HG02610 (cell line): ENCODE measurements at regions not wholly inside any gene's neighbourhood (a gene's known extent, or its start where the extent isn't known, plus 50 kb on each side); places are given as distances from the start of the nearest gene placed in this dataset.
"Not testable (repeated sequence)": the region's sequence is repeated elsewhere in the genome, so short reads cannot be mapped to it uniquely, and the experiment has no call there.

ENCODE experiments used
- ATAC-seq: cut with Tn5 transposase; IDR thresholded peaks from one replicate; pipeline ENCODE4 v1.9.1; 2021; ENCODE audit warnings: mild to moderate bottlenecking, moderate library complexity; ENCODE audit not compliant: unreplicated experiment

GRCh38 chr9:28413471-28413870 lies 840.2 kb upstream of the C9orf72 start:
- no peak for ATAC-seq

GRCh38 chr9:28423255-28423654 lies 850.0 kb upstream of the C9orf72 start:
- ATAC-seq = no peak

- ATAC-seq = no peak
Observed at GRCh38 chr9:28435456-28435855, 862.2 kb upstream of the C9orf72 start.

GRCh38 chr9:28439688-28440087 lies 866.4 kb upstream of the C9orf72 start:
- no peak for ATAC-seq

GRCh38 chr9:28443461-28443860 lies 870.2 kb upstream of the C9orf72 start:
- ATAC-seq = no peak

GRCh38 chr9:28444637-28445036 lies 871.4 kb upstream of the C9orf72 start:
- no peak for ATAC-seq

GRCh38 chr9:28445211-28445610 lies 871.9 kb upstream of the C9orf72 start:
- ATAC-seq = no peak

- no peak for ATAC-seq
Observed at GRCh38 chr9:28453918-28454317, 880.6 kb upstream of the C9orf72 start.

- no peak for ATAC-seq
Observed at GRCh38 chr9:28456861-28457260, 883.6 kb upstream of the C9orf72 start.

GRCh38 chr9:28464481-28465216 lies 891.4 kb upstream of the C9orf72 start:
- no peak for ATAC-seq

GRCh38 chr9:28471261-28471660 lies 898.0 kb upstream of the C9orf72 start:
- no peak for ATAC-seq

- ATAC-seq = no peak
Observed at GRCh38 chr9:28487561-28487960, 914.3 kb upstream of the C9orf72 start.

- ATAC-seq = no peak
Observed at GRCh38 chr9:28491121-28491520, 917.8 kb upstream of the C9orf72 start.

- ATAC-seq = not testable (repeated sequence)
Observed at GRCh38 chr9:28498168-28498567, 924.9 kb upstream of the C9orf72 start.

- ATAC-seq = no peak
Observed at GRCh38 chr9:28502189-28502588, 928.9 kb upstream of the C9orf72 start.

GRCh38 chr9:28502741-28503140 lies 929.5 kb upstream of the C9orf72 start:
- ATAC-seq = no peak

- no peak for ATAC-seq
Observed at GRCh38 chr9:28503573-28503972, 930.3 kb upstream of the C9orf72 start.

GRCh38 chr9:28518439-28518838 lies 945.2 kb upstream of the C9orf72 start:
- ATAC-seq = no peak

GRCh38 chr9:28524309-28524708 lies 951.0 kb upstream of the C9orf72 start:
- not testable (repeated sequence) for ATAC-seq

- no peak for ATAC-seq
Observed at GRCh38 chr9:28528049-28528448, 954.8 kb upstream of the C9orf72 start.

- ATAC-seq = no peak
Observed at GRCh38 chr9:28538132-28538531, 964.9 kb upstream of the C9orf72 start.

GRCh38 chr9:28539434-28540070 lies 966.3 kb upstream of the C9orf72 start:
- no peak for ATAC-seq

- ATAC-seq = no peak
Observed at GRCh38 chr9:28542928-28543327, 969.6 kb upstream of the C9orf72 start.
